Astrocyte of the cerebellum (primary cell): ENCODE measurements at regions not wholly inside any gene's neighbourhood (a gene's known extent, or its start where the extent isn't known, plus 50 kb on each side); places are given as distances from the start of the nearest gene placed in this dataset.

Experiments
- DNase-seq: peaks from one replicate; pipeline ENCODE4 v3.0.0-alpha.2; 2011; ENCODE audit warnings: low read depth
- H3K4me3 ChIP-seq: 2 replicates; pipeline ENCODE4 v1.5.1; 2011; ENCODE audit warnings: mild to moderate bottlenecking, low read depth, low read length, moderate library complexity
- in situ Hi-C: cut with HindIII; loops from 2 replicates; pipeline ENCODE4 v1.10.0; 2017; ENCODE audit warnings: low sequenced_read_pairs
- TF ChIP-seq, protein P1 (sequence below): IDR thresholded peaks from 2 replicates; pipeline ENCODE4 v1.5.1; 2012; ENCODE audit warnings: low read length, low read depth, moderate library complexity, mild to moderate bottlenecking; ENCODE audit errors: missing control alignments

DNA sequence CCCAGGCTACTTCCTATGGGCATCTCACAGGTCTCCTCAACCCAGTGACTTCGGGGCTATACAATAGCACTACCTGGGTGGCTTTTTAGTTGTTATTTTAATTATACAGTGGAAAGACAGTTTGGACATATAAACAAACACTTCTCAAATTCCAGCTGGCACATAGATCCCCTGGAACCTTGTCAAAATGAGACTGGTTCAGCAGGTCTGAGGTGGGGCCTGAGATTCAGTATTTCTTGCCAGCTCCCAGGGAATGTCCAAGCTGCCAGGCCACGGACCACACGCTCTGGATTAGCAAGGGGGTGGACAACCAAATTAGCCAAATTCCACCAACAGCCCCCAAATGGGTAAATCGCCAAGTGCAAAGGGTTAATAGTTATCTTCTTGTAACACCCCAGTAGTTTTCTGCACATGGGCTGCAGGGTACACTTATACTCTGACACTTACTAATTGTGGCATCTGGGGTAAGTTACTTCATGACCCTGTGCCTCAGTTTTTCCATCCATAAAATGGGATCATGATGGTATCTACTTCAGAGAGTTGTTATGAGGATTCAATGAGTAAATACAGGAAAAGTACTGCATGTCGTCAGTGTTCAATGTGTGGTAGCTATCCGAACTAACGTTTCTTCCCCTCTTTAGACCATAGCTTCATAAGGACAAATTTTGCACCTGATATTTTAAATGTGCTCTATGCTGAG is 789.4 kb upstream of the TBX3 start:
- H3K4me3 ChIP-seq, result no peak overlapping the region
- TF ChIP-seq, protein P1, sequence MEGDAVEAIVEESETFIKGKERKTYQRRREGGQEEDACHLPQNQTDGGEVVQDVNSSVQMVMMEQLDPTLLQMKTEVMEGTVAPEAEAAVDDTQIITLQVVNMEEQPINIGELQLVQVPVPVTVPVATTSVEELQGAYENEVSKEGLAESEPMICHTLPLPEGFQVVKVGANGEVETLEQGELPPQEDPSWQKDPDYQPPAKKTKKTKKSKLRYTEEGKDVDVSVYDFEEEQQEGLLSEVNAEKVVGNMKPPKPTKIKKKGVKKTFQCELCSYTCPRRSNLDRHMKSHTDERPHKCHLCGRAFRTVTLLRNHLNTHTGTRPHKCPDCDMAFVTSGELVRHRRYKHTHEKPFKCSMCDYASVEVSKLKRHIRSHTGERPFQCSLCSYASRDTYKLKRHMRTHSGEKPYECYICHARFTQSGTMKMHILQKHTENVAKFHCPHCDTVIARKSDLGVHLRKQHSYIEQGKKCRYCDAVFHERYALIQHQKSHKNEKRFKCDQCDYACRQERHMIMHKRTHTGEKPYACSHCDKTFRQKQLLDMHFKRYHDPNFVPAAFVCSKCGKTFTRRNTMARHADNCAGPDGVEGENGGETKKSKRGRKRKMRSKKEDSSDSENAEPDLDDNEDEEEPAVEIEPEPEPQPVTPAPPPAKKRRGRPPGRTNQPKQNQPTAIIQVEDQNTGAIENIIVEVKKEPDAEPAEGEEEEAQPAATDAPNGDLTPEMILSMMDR, result no peak
- in situ Hi-C loops, result no loop called here
- no peak for DNase-seq

DNA sequence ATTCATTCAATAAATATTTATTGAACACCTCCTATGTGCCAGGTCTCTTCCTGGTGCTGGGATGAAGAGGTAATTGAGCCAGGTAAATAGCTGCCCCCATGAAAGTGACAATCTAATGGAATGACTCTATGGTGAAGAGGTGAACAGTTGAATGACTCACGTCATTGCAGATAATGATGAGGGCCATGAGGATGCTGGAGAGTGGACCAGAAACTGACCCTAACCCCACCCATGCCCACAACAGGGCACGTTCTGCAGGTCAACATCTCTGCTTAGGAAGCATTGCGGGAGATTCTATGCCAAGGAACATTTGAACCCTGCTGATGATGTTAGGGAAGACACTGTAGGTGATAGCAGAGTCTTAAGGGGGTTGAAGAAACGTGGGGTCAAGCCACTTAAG is 788.9 kb upstream of the TBX3 start:
- in situ Hi-C loops, result no loop called here
- no peak overlapping the region for H3K4me3 ChIP-seq
- DNase-seq, result no peak
- TF ChIP-seq, protein P1, result no peak

DNA sequence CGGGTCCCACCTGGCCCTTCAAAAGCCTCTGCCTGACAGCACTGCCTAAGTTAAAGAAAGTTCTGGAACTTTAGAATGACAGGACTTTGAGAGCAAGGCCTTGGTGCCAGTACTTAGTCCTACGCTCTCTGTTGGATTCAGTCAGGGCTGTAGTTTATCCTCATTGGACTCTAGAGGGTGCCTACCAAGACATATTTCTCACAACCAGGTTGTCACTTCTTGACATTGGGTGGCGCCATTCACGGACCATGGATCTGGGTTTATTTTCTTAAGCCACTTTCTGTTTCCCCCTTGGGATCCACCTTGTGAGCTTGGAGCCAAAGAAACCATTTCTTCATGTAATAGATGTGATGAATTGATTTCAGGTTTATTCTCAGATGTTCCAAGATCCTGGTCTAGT is 787.0 kb upstream of the TBX3 start:
- in situ Hi-C loops, result no loop called here
- H3K4me3 ChIP-seq, result no peak overlapping the region
- DNase-seq, result no peak
- TF ChIP-seq, protein P1, result no peak

DNA sequence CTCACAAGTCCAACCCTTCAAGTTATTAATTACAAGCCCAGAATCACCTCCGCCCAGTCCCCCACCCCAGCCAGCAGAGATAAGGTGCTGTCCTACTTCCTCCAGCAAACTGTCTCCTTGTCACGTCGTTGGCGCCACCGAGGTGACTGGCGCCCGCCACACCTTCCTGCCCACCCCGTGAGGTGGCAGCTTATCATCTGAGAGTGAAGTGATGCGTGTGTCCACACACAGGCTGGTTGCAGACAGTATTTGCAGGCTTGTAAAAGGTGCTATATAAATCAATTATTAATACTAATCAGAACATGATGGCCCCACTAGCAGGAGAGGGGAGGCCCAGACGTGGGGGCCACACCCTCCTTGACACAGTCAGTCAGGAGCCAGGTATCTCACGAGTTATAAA is 786.6 kb upstream of the TBX3 start:
- no peak for DNase-seq
- in situ Hi-C loops, result no loop called here
- no peak overlapping the region for H3K4me3 ChIP-seq
- TF ChIP-seq, protein P1, result no peak

DNA sequence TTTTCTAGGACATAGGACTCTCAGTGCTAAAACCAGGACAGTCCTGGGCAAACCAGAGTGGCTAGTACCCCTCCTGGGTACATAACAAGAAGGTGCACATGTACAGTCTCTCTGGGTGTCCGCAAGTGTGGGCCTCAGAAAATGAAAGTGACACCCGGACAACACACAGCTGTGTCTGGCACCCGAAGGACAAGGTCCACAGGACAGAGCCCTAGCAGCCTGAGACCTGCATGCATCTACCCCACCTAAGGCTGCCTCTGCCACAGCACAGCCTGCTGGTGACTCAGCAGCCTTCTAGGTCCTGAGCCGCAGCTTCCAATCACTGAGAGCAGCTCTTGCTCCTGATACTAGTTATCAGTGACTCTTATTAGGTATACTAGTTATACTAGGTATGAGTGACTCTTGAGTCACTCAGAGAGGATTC is 784.1 kb upstream of the TBX3 start:
- TF ChIP-seq, protein P1, result peak; percentile 36
- no peak overlapping the region for H3K4me3 ChIP-seq
- in situ Hi-C loops, result no loop called here
- no peak for DNase-seq

DNA sequence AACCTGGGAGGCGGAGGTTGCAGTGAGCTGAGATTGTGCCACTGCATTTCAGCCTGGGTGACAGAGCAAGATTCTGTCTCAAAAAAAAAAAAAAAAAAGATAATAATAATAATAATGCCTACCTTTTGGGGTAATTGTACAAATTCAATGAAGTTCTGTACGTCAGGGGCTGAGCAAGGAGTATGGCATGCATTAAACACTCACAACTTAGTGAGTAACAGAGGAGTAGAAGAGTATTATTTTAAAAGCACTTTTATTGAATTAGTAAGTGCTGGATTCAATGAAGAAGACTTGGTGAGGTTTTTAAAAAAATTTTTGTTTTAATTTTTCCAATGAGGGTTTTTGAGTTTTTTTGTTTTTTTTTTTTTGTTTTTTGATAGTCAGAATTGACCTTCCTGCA is 783.6 kb upstream of the TBX3 start:
- H3K4me3 ChIP-seq, result no peak overlapping the region
- no peak for DNase-seq
- in situ Hi-C loops, result no loop called here
- TF ChIP-seq, protein P1, result no peak
